ENCODE measurements at regions not wholly inside any gene's neighbourhood (a gene's known extent, or its start where the extent isn't known, plus 50 kb on each side); places are given as distances from the start of the nearest gene placed in this dataset.

DNA sequence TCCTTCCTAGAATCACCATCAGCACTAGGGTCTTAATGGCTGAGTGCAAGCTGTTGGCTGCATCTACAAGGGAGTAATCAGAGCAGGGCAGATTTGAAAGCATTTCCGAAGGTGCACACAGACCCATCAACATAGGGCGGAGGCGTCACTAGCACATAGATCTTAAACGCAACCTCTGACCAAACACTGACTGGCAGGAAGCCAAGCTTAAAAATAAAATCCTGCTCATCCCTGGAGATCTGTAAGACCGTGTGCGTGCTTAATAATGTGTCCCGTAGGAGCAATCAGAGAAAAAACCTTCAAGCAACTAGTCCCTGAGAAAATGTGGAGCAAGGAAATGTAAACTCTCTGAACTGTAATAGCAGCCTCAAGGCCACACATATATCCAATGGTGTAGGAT, 470.5 kb downstream of the ETS1 start:
- no peaks in the 10 kb centered on the region for H4K20me1 ChIP-seq (ENCODE audit: control insufficient read depth, insufficient read depth)
- BruUV-seq (replicated peaks), result no TSS peak
- intact Hi-C loops (cut with micrococcal nuclease; ENCODE audit: unreplicated experiment), result no loop called here
- no peak overlapping the region for H3K9ac ChIP-seq (ENCODE audit: control insufficient read depth, insufficient read depth, low read length)
- RAD21 ChIA-PET (ENCODE audit: unreplicated experiment), result no interaction called here
- FAIRE-seq (no peak), ATAC-seq (no peak), DNase-seq (ENCODE audit: low read depth, low spot score) (no peak)
- 44% methylated on average over 7 of the region's 7 CpGs for WGBS (ENCODE audit: insufficient coverage, insufficient replicate concordance, low lambda C conversion rate, missing lambda C conversion rate)
- in situ Hi-C loops (cut with MboI), result no loop called here
- H3K9me3 ChIP-seq (replicated peaks; ENCODE audit: control insufficient read depth, insufficient read depth, low read length), result no peaks in the 10 kb centered on the region
- H3K4me1 ChIP-seq (ENCODE audit: control insufficient read depth, insufficient read depth, low read length), result no peaks in the 10 kb centered on the region
- H3K4me3 ChIP-seq, result no peak overlapping the region
- no peak overlapping the region for H2AFZ ChIP-seq (ENCODE audit: control insufficient read depth, low read depth, low read length)
- SMC1A ChIA-PET (ENCODE audit: uncharacterized antibody, unreplicated experiment), result no interaction called here
- POLR2A ChIA-PET, result no interaction called here
- no peaks in the 10 kb centered on the region for H3K79me2 ChIP-seq (ENCODE audit: control insufficient read depth, insufficient read depth, low read length)
- H3K27ac ChIP-seq (ENCODE audit: control insufficient read depth, insufficient read depth), result no peak overlapping the region
- H3K36me3 ChIP-seq (ENCODE audit: control insufficient read depth in 2 of 2, insufficient read depth in 2 of 2, low read length in 1 of 2), result no peaks in the 10 kb centered on the region
- H3K27me3 ChIP-seq (replicated peaks in 1 of 2; ENCODE audit: control insufficient read depth in 2 of 2, insufficient read depth in 2 of 2, low read length in 1 of 2), result peaks cover 0 to 2% of the 10 kb centered on the region in 2 experiments; a peak in 2 of 4 replicates
- no peak for TF ChIP-seq POLR2AphosphoS5 (IDR thresholded peaks at IDR 0.05; ENCODE audit: low read length)
- TF ChIP-seq FOXM1 (IDR thresholded peaks at IDR 0.05; ENCODE audit: low read depth, low read length), result no peak
- TF ChIP-seq RAD21 (IDR thresholded peaks at IDR 0.05; ENCODE audit: insufficient read depth, low read depth, low read length), result no peak
- CTCF ChIA-PET, result no interaction called here
- no peak overlapping the region for H3K4me2 ChIP-seq (ENCODE audit: control insufficient read depth, insufficient read depth)

DNA sequence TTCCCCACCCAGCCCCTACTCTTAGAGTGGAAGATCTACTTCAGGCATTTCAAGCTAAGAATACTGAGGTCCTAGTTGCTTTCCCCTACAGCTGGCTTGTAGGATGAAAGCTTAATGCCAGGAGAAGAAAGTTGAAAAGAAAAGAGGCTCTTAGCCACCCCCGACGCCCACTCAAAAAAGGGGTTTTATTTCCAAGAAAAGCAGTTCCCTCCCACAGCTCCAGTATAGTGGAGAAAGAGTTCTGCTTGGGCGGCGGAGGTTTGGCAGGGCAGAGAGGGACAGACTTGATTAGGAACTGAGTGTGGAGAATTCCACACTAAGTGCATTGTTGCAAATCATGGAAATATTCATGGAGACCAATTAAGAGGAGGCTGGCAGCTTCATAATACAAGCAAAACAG, 470.9 kb downstream of the ETS1 start:
- FAIRE-seq (no peak), ATAC-seq (no peak), DNase-seq (ENCODE audit: low read depth, low spot score) (no peak)
- H3K27me3 ChIP-seq (replicated peaks in 1 of 2; ENCODE audit: control insufficient read depth in 2 of 2, insufficient read depth in 2 of 2, low read length in 1 of 2), result peaks cover 0 to 2% of the 10 kb centered on the region in 2 experiments; a peak in 2 of 4 replicates
- intact Hi-C loops (cut with micrococcal nuclease; ENCODE audit: unreplicated experiment), result no loop called here
- no peaks in the 10 kb centered on the region for H3K9me3 ChIP-seq (replicated peaks; ENCODE audit: control insufficient read depth, insufficient read depth, low read length)
- H2AFZ ChIP-seq (ENCODE audit: control insufficient read depth, low read depth, low read length), result no peak overlapping the region
- no peaks in the 10 kb centered on the region for H3K79me2 ChIP-seq (ENCODE audit: control insufficient read depth, insufficient read depth, low read length)
- POLR2A ChIA-PET, result no interaction called here
- H3K4me3 ChIP-seq, result no peak overlapping the region
- RAD21 ChIA-PET (ENCODE audit: unreplicated experiment), result no interaction called here
- BruUV-seq (replicated peaks), result no TSS peak
- 61% methylated on average over 4 of the region's 4 CpGs for WGBS (ENCODE audit: insufficient coverage, insufficient replicate concordance, low lambda C conversion rate, missing lambda C conversion rate)
- H3K27ac ChIP-seq (ENCODE audit: control insufficient read depth, insufficient read depth), result no peak overlapping the region
- H3K4me1 ChIP-seq (ENCODE audit: control insufficient read depth, insufficient read depth, low read length), result no peaks in the 10 kb centered on the region
- TF ChIP-seq MXI1 (IDR thresholded peaks at IDR 0.05; ENCODE audit: low read depth, low read length), result no peak
- no peaks in the 10 kb centered on the region for H4K20me1 ChIP-seq (ENCODE audit: control insufficient read depth, insufficient read depth)
- SMC1A ChIA-PET (ENCODE audit: uncharacterized antibody, unreplicated experiment), result no interaction called here
- in situ Hi-C loops (cut with MboI), result no loop called here
- CTCF ChIA-PET, result no interaction called here
- no peak overlapping the region for H3K9ac ChIP-seq (ENCODE audit: control insufficient read depth, insufficient read depth, low read length)
- H3K36me3 ChIP-seq (ENCODE audit: control insufficient read depth in 2 of 2, insufficient read depth in 2 of 2, low read length in 1 of 2), result no peaks in the 10 kb centered on the region
- H3K4me2 ChIP-seq (ENCODE audit: control insufficient read depth, insufficient read depth), result no peak overlapping the region

Data from GM12878 (cell line).